Activated CD4-positive, alpha-beta T cell treated with anti-CD3 and anti-CD28 coated beads, Interleukin-2, amount 10 ng/mL, durations not matched to agents 24 days and 14 days (primary cell): ENCODE measurements at regions not wholly inside any gene's neighbourhood (a gene's known extent, or its start where the extent isn't known, plus 50 kb on each side); places are given as distances from the start of the nearest gene placed in this dataset.
"Not testable (repeated sequence)": the region's sequence is repeated elsewhere in the genome, so short reads cannot be mapped to it uniquely, and the experiment has no call there.

Experiments used
- DNase-seq: peaks from one replicate; pipeline ENCODE4 v3.0.0; 2022
- H3K27ac Mint-ChIP-seq: one replicate; pipeline ENCODE4 v1.8.0; 2022; ENCODE audit warnings: mild to moderate bottlenecking, mixed read lengths
- H3K27me3 Mint-ChIP-seq: one replicate; pipeline ENCODE4 v1.8.0; 2022; ENCODE audit warnings: mixed read lengths
- H3K36me3 Mint-ChIP-seq: one replicate; pipeline ENCODE4 v1.8.0; 2022; ENCODE audit warnings: low read depth, mild to moderate bottlenecking, mixed read lengths
- H3K4me1 Mint-ChIP-seq: one replicate; pipeline ENCODE4 v1.8.0; 2021; ENCODE audit warnings: mixed read lengths
- H3K4me3 Mint-ChIP-seq: one replicate; pipeline ENCODE4 v1.8.0; 2022; ENCODE audit warnings: mild to moderate bottlenecking, moderate library complexity, mixed read lengths
- H3K9me3 Mint-ChIP-seq: one replicate; pipeline ENCODE4 v1.8.0; 2021; ENCODE audit warnings: mixed read lengths
- intact Hi-C: fragments of 100-400 bp; cut with micrococcal nuclease; formaldehyde crosslinking; loops from one replicate; pipeline ENCODE4 v1.15.1; 2023

GRCh38 chr6:91055959-91056358 is 469.1 kb upstream of the MAP3K7 start:
- no peaks in the 10 kb centered on the region for H3K36me3 Mint-ChIP-seq
- no peaks in the 10 kb centered on the region for H3K27me3 Mint-ChIP-seq
- intact Hi-C loops = no loop called here
- H3K4me1 Mint-ChIP-seq = no peaks in the 10 kb centered on the region
- H3K27ac Mint-ChIP-seq = no peak overlapping the region
- no peaks in the 10 kb centered on the region for H3K9me3 Mint-ChIP-seq
- no peak for DNase-seq
- no peak overlapping the region for H3K4me3 Mint-ChIP-seq

- H3K27me3 Mint-ChIP-seq, H3K9me3 Mint-ChIP-seq, H3K36me3 Mint-ChIP-seq, H3K27ac Mint-ChIP-seq, intact Hi-C loops, H3K4me1 Mint-ChIP-seq, H3K4me3 Mint-ChIP-seq, DNase-seq: not testable (repeated sequence)
These were observed 465.9 kb upstream of the MAP3K7 start for GRCh38 chr6:91052473-91053450.

GRCh38 chr6:91045161-91045560 is 458.3 kb upstream of the MAP3K7 start:
- no peak for DNase-seq
- no peaks in the 10 kb centered on the region for H3K36me3 Mint-ChIP-seq
- intact Hi-C loops = no loop called here
- H3K9me3 Mint-ChIP-seq = peaks cover 6% of the 10 kb centered on the region
- H3K27ac Mint-ChIP-seq = no peak overlapping the region
- H3K4me3 Mint-ChIP-seq = no peak overlapping the region
- no peaks in the 10 kb centered on the region for H3K27me3 Mint-ChIP-seq
- no peaks in the 10 kb centered on the region for H3K4me1 Mint-ChIP-seq

GRCh38 chr6:91043751-91044150 is 456.9 kb upstream of the MAP3K7 start:
- Mint-ChIP-seq H3K27ac (no peak overlapping the region), H3K36me3 (no peaks in the 10 kb centered on the region)

DNA sequence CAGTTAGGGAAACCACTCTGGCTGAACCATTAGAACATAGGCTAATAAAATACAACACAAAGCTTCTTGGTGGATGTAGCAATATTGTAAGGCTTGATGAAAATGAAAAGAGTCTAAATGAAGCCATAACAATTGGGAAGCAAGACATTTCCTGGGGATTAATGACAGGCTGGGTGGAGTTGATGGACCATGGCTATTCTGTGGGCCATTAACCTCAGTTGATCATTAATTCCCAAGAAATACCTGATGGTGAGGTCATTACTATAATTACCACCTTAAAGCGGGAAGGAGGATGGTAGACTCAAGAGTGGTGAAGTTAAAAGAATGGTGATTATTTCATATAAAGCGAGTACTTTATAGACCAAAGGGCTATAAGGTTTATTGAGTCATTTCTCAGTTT is 455.8 kb upstream of the MAP3K7 start:
- no peak overlapping the region for H3K4me3 Mint-ChIP-seq
- H3K9me3 Mint-ChIP-seq = peaks cover 6% of the 10 kb centered on the region
- no peak for DNase-seq
- no peak overlapping the region for H3K27ac Mint-ChIP-seq
- no peaks in the 10 kb centered on the region for H3K36me3 Mint-ChIP-seq
- intact Hi-C loops = no loop called here
- H3K27me3 Mint-ChIP-seq = no peaks in the 10 kb centered on the region
- H3K4me1 Mint-ChIP-seq = no peaks in the 10 kb centered on the region

More at GRCh38 chr6:91043751-91044150, 456.9 kb upstream of the MAP3K7 start:
- Mint-ChIP-seq H3K27me3 (no peaks in the 10 kb centered on the region), H3K9me3 (peaks cover 6% of the 10 kb centered on the region), H3K4me1 (no peaks in the 10 kb centered on the region), H3K4me3 (no peak overlapping the region)
- intact Hi-C loops = no loop called here
- DNase-seq = no peak

DNA sequence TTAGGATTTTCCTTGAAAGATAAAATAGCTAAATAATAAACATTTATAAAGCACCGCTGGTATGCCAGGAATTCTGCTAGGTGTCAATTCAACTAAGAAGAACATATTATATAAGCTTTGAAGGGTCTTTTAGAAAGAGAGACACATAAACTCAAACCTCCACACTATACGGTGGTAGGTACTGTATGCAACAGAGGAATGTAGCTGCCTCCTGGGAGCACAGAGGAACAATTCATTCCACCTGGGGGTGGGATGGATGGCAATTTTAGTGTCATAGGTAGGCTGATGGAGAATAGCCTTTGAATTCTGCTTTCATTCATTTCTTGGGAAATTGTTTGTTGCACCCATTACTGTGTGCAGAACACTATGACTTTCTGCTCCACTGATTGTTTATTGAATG is 447.1 kb upstream of the MAP3K7 start:
- no peaks in the 10 kb centered on the region for H3K27me3 Mint-ChIP-seq
- no peak for DNase-seq
- no peaks in the 10 kb centered on the region for H3K4me1 Mint-ChIP-seq
- no peak overlapping the region for H3K27ac Mint-ChIP-seq
- H3K9me3 Mint-ChIP-seq = no peaks in the 10 kb centered on the region
- no peaks in the 10 kb centered on the region for H3K36me3 Mint-ChIP-seq
- intact Hi-C loops = no loop called here
- H3K4me3 Mint-ChIP-seq = no peak overlapping the region

DNA sequence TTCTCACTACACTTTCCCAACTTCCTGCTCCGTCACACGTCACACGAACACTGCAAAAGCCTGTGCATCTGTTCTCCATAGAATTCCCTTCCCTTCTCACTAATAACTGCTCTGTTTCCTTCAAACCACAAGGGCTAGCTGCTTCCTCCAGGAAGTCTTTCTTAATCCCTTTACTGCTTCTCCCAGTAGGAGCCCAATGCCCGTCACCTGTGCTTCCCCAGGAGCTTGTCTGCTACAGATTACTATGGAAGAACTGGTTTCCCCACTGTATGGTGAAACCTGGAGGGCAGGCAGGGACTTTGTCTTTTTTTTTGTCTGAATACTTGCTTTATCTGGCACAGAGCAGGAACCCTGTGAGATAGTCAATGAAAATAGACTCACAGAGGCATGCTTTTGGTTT is 444.7 kb upstream of the MAP3K7 start:
- DNase-seq = no peak
- Mint-ChIP-seq H3K9me3 (no peaks in the 10 kb centered on the region), H3K4me1 (no peaks in the 10 kb centered on the region), H3K27me3 (no peaks in the 10 kb centered on the region), H3K36me3 (no peaks in the 10 kb centered on the region), H3K4me3 (no peak overlapping the region), H3K27ac (no peak overlapping the region)
- intact Hi-C loops = no loop called here

DNA sequence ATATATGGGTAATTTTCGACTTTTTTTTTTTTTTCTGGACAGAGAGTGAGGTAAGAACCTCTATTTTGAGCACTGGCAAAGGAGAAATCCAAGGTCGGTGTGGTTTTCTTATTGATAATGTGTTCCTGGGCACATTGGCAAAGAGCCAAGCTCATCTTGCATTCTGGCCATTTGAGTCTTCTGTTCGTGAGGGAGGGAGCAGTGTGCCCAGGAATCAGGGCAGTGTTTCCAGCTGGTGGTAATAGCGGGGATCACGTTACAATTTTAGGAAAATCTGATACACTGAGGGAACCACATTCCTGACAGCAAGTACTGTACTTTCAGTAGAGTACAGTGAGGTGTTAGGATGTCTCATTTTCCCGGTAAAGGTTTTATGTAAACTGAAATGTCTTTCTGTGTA is 442.3 kb upstream of the MAP3K7 start:
- Mint-ChIP-seq H3K36me3 (no peaks in the 10 kb centered on the region), H3K9me3 (no peaks in the 10 kb centered on the region), H3K4me1 (no peaks in the 10 kb centered on the region), H3K27me3 (no peaks in the 10 kb centered on the region), H3K27ac (no peak overlapping the region), H3K4me3 (no peak overlapping the region)
- no peak for DNase-seq
- intact Hi-C loops = no loop called here

DNA sequence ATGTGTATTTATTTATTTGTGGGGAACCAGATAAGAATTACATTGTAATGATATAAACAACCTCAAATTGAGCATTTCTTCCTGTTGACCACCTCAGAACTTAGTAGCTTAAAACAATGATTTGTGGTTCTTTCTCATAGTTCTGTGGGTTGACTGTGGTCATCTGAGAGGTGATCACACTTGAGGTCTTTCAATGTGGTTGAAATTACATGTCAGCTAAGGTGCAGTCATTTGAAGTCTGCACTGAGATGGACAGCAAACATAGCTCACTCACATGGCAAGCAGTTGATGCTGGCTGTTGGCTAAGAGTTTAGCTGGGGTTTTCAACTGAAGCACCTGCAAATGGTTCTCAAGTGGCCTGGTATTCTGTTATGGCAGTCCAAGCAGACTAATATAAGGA is 436.7 kb upstream of the MAP3K7 start:
- Mint-ChIP-seq H3K4me1 (no peaks in the 10 kb centered on the region), H3K4me3 (no peak overlapping the region), H3K9me3 (no peaks in the 10 kb centered on the region), H3K36me3 (no peaks in the 10 kb centered on the region), H3K27me3 (no peaks in the 10 kb centered on the region), H3K27ac (no peak overlapping the region)
- intact Hi-C loops = no loop called here
- DNase-seq = no peak

DNA sequence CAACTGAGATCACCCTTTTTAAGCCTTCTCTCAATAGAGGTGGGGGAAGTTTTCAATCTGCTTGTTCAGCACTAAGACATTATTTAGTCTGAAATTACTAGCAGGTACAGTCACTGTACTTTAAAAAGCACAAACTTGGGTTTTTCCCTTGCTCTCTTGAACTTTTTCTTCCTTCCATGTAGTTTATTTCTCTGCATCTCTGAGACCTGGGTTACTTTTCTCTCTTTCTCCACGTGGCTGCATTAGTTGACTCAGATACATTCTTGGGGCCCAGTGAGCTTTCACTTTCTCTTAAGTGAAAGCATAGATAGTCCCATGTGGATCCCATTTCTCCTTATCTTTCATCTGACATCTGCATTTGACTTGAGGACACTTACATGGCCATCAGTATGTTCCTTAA is 433.9 kb upstream of the MAP3K7 start:
- Mint-ChIP-seq H3K4me3 (no peak overlapping the region), H3K9me3 (no peaks in the 10 kb centered on the region), H3K36me3 (no peaks in the 10 kb centered on the region), H3K27me3 (no peaks in the 10 kb centered on the region), H3K27ac (no peak overlapping the region), H3K4me1 (no peaks in the 10 kb centered on the region)
- intact Hi-C loops = no loop called here
- DNase-seq = no peak

GRCh38 chr6:91018586-91018985 is 431.7 kb upstream of the MAP3K7 start:
- no peak overlapping the region for H3K27ac Mint-ChIP-seq
- no peaks in the 10 kb centered on the region for H3K9me3 Mint-ChIP-seq
- no peaks in the 10 kb centered on the region for H3K27me3 Mint-ChIP-seq
- no peaks in the 10 kb centered on the region for H3K36me3 Mint-ChIP-seq
- DNase-seq = no peak
- intact Hi-C loops = no loop called here
- H3K4me3 Mint-ChIP-seq = no peak overlapping the region
- no peaks in the 10 kb centered on the region for H3K4me1 Mint-ChIP-seq

DNA sequence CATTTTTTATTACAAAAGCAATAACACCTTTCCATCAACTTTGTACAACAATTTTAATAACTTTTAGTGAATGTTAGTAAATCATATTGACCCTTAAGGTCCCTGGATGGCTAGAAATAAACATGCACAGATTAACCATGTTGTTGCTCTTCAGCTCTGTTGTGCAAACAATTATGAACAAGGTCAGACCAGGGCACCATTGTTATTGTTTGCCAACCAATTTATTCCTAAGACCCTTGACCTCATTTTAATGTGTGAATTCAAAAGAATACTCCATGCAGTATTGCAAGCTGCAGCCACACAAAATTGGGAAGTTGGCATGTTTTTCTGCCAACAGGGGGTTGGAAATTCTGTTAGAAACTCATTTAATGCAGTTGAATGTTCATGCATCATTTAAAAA is 426.6 kb upstream of the MAP3K7 start:
- Mint-ChIP-seq H3K36me3 (no peaks in the 10 kb centered on the region), H3K27ac (no peak overlapping the region), H3K9me3 (no peaks in the 10 kb centered on the region), H3K4me3 (no peak overlapping the region), H3K4me1 (no peaks in the 10 kb centered on the region), H3K27me3 (no peaks in the 10 kb centered on the region)
- DNase-seq = no peak
- intact Hi-C loops = no loop called here

GRCh38 chr6:90997076-90997475 is 410.2 kb upstream of the MAP3K7 start:
- H3K27me3 Mint-ChIP-seq = no peaks in the 10 kb centered on the region
- no peak overlapping the region for H3K27ac Mint-ChIP-seq
- intact Hi-C loops = no loop called here
- no peak overlapping the region for H3K4me3 Mint-ChIP-seq
- H3K36me3 Mint-ChIP-seq = no peaks in the 10 kb centered on the region
- no peak for DNase-seq
- H3K4me1 Mint-ChIP-seq = no peaks in the 10 kb centered on the region
- H3K9me3 Mint-ChIP-seq = no peaks in the 10 kb centered on the region

- no peak for DNase-seq
- H3K4me1 Mint-ChIP-seq = no peaks in the 10 kb centered on the region
- H3K9me3 Mint-ChIP-seq = no peaks in the 10 kb centered on the region
- H3K36me3 Mint-ChIP-seq = no peaks in the 10 kb centered on the region
- H3K4me3 Mint-ChIP-seq = no peak overlapping the region
- no peaks in the 10 kb centered on the region for H3K27me3 Mint-ChIP-seq
- intact Hi-C loops = no loop called here
- H3K27ac Mint-ChIP-seq = no peak overlapping the region
These were observed 406.9 kb upstream of the MAP3K7 start for GRCh38 chr6:90993770-90994169.

- Mint-ChIP-seq H3K4me1 (no peaks in the 10 kb centered on the region), H3K4me3 (no peak overlapping the region), H3K9me3 (no peaks in the 10 kb centered on the region), H3K27ac (no peak overlapping the region), H3K36me3 (no peaks in the 10 kb centered on the region), H3K27me3 (no peaks in the 10 kb centered on the region)
- intact Hi-C loops = no loop called here
- no peak for DNase-seq
These were observed 402.9 kb upstream of the MAP3K7 start for GRCh38 chr6:90989763-90990162.
